ENCODE measurements at regions not wholly inside any gene's neighbourhood (a gene's known extent, or its start where the extent isn't known, plus 50 kb on each side); places are given as distances from the start of the nearest gene placed in this dataset.
"Not testable (repeated sequence)": the region's sequence is repeated elsewhere in the genome, so short reads cannot be mapped to it uniquely, and the experiment has no call there.

- Histone ChIP-seq H3K9me2 (ENCODE audit: insufficient read depth, low read length) (no peaks in the 10 kb centered on the region), H3K36me3 (ENCODE audit: insufficient read depth, low read length) (no peaks in the 10 kb centered on the region), H3K79me2 (ENCODE audit: insufficient read depth, low read depth, low read length) (no peaks in the 10 kb centered on the region), H3K4me1 (ENCODE audit: insufficient read depth, low read length, poor library complexity, severe bottlenecking) (no peaks in the 10 kb centered on the region), H2AFZ (ENCODE audit: low read length) (no peak overlapping the region), H4K20me1 (ENCODE audit: insufficient read depth, low read length) (no peaks in the 10 kb centered on the region), H3K4me3 (ENCODE audit: low read depth, low read length, poor library complexity, severe bottlenecking) (no peak overlapping the region), H3K4me2 (ENCODE audit: low read length) (no peak overlapping the region), H3K9me3 (ENCODE audit: low read length) (no peaks in the 10 kb centered on the region), H3K27ac (ENCODE audit: low read depth, low read length, poor library complexity, severe bottlenecking) (no peak overlapping the region)
- BruUV-seq (replicated peaks), result no TSS peak
- ChIA-PET POLR2A (interaction anchor here (0.6 kb wide), 1 partner anchor 20 kb away, joined by 3 read pairs; no protein-coding TSS in a partner anchor), CTCF (ENCODE audit: unreplicated experiment) (no interaction called here)
- intact Hi-C loops (cut with micrococcal nuclease; ENCODE audit: unreplicated experiment), result no loop called here
- no peak for TF ChIP-seq CTCF (conservative IDR thresholded peaks at IDR 0.05; ENCODE audit: low read length)
- no peak for TF ChIP-seq EZH2phosphoT487 (IDR thresholded peaks at IDR 0.05; ENCODE audit: borderline replicate concordance, low read depth, low read length)
- DNase-seq (ENCODE audit: low spot score), result no peak
These were observed 72.7 kb upstream of the SLC4A7 start for GRCh38 chr3:27556887-27557286.

GRCh38 chr3:27554706-27555105 lies 70.5 kb upstream of the SLC4A7 start:
- Histone ChIP-seq H3K4me1 (ENCODE audit: insufficient read depth, low read length, poor library complexity, severe bottlenecking) (no peaks in the 10 kb centered on the region), H3K79me2 (ENCODE audit: insufficient read depth, low read depth, low read length) (no peaks in the 10 kb centered on the region), H3K9me2 (ENCODE audit: insufficient read depth, low read length) (no peaks in the 10 kb centered on the region), H3K36me3 (ENCODE audit: insufficient read depth, low read length) (no peaks in the 10 kb centered on the region), H4K20me1 (ENCODE audit: insufficient read depth, low read length) (no peaks in the 10 kb centered on the region), H3K9me3 (ENCODE audit: low read length) (no peaks in the 10 kb centered on the region), H2AFZ (ENCODE audit: low read length) (no peak overlapping the region), H3K4me2 (ENCODE audit: low read length) (no peak overlapping the region), H3K4me3 (ENCODE audit: low read depth, low read length, poor library complexity, severe bottlenecking) (no peak overlapping the region), H3K27ac (ENCODE audit: low read depth, low read length, poor library complexity, severe bottlenecking) (no peak overlapping the region)
- CTCF ChIA-PET (ENCODE audit: unreplicated experiment), result no interaction called here
- POLR2A ChIA-PET, result interaction anchor here (1.0 kb wide), 1 partner anchor 9 kb away, joined by 4 read pairs; no protein-coding TSS in a partner anchor
- no TSS peak for BruUV-seq (replicated peaks)
- no peak for DNase-seq (ENCODE audit: low spot score)
- TF ChIP-seq CTCF (conservative IDR thresholded peaks at IDR 0.05; ENCODE audit: low read length), result no peak
- TF ChIP-seq EZH2phosphoT487 (IDR thresholded peaks at IDR 0.05; ENCODE audit: borderline replicate concordance, low read depth, low read length), result no peak
- intact Hi-C loops (cut with micrococcal nuclease; ENCODE audit: unreplicated experiment), result no loop called here

GRCh38 chr3:27553886-27554540 lies 69.8 kb upstream of the SLC4A7 start:
- ChIA-PET POLR2A (interaction anchor here (1.0 kb wide), 1 partner anchor 10 kb away, joined by 4 read pairs; no protein-coding TSS in a partner anchor), CTCF (ENCODE audit: unreplicated experiment) (no interaction called here)
- Histone ChIP-seq H3K36me3 (ENCODE audit: insufficient read depth, low read length) (no peaks in the 10 kb centered on the region), H3K4me3 (ENCODE audit: low read depth, low read length, poor library complexity, severe bottlenecking) (no peak overlapping the region), H2AFZ (ENCODE audit: low read length) (no peak overlapping the region), H3K79me2 (ENCODE audit: insufficient read depth, low read depth, low read length) (no peaks in the 10 kb centered on the region), H3K4me2 (ENCODE audit: low read length) (no peak overlapping the region), H3K9me2 (ENCODE audit: insufficient read depth, low read length) (no peaks in the 10 kb centered on the region), H3K27ac (ENCODE audit: low read depth, low read length, poor library complexity, severe bottlenecking) (no peak overlapping the region), H3K9me3 (ENCODE audit: low read length) (no peaks in the 10 kb centered on the region), H3K4me1 (ENCODE audit: insufficient read depth, low read length, poor library complexity, severe bottlenecking) (no peaks in the 10 kb centered on the region), H4K20me1 (ENCODE audit: insufficient read depth, low read length) (no peaks in the 10 kb centered on the region)
- no peak for DNase-seq (ENCODE audit: low spot score)
- BruUV-seq (replicated peaks), result no TSS peak
- intact Hi-C loops (cut with micrococcal nuclease; ENCODE audit: unreplicated experiment), result no loop called here
- TF ChIP-seq CTCF (conservative IDR thresholded peaks at IDR 0.05; ENCODE audit: low read length) (no peak), EZH2phosphoT487 (IDR thresholded peaks at IDR 0.05; ENCODE audit: borderline replicate concordance, low read depth, low read length) (no peak)

GRCh38 chr3:27552708-27553107 lies 68.5 kb upstream of the SLC4A7 start:
- H3K9me2 ChIP-seq (ENCODE audit: insufficient read depth, low read length); BruUV-seq (replicated peaks); H4K20me1 ChIP-seq (ENCODE audit: insufficient read depth, low read length); H3K9me3 ChIP-seq (ENCODE audit: low read length); H3K4me3 ChIP-seq (ENCODE audit: low read depth, low read length, poor library complexity, severe bottlenecking); DNase-seq (ENCODE audit: low spot score); H3K4me2 ChIP-seq (ENCODE audit: low read length); intact Hi-C loops (cut with micrococcal nuclease; ENCODE audit: unreplicated experiment); POLR2A ChIA-PET; H3K36me3 ChIP-seq (ENCODE audit: insufficient read depth, low read length); H3K4me1 ChIP-seq (ENCODE audit: insufficient read depth, low read length, poor library complexity, severe bottlenecking); CTCF ChIA-PET (ENCODE audit: unreplicated experiment); H3K79me2 ChIP-seq (ENCODE audit: insufficient read depth, low read depth, low read length); H2AFZ ChIP-seq (ENCODE audit: low read length); H3K27ac ChIP-seq (ENCODE audit: low read depth, low read length, poor library complexity, severe bottlenecking): not testable (repeated sequence)
